ENCODE measurements at regions not wholly inside any gene's neighbourhood (a gene's known extent, or its start where the extent isn't known, plus 50 kb on each side); places are given as distances from the start of the nearest gene placed in this dataset.
A peak's percentile ranks its signal among the peaks of the same experiment; 100 is the strongest.

- DNase-seq = no peak
These were observed 625.2 kb downstream of the ZIC1 start for GRCh38 chr3:148034353-148034752.

DNA sequence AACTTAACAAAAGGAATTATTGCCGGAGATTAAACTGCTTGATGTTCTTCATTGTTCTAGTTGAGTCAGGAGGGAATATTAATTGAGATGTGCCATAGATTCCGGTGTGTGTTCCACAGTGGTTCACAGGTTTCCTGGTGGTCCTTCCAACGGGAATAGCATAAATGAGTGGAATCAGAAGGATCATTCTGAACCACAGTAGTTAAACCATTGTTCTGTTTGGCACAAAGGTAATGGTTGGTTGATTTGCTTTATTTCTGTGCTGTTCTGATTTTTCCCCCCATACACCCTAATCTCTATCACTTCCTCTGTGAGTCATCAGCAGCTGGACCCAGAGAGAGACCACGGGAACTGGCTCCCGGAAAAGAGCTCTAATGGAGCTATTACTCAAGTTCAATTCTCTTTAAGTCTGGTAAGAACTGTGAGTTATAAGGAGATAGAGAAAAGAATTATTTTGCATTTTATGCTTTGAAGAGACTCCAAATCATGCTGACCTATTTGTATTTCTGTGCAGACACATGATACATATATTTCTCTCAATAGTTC is 627.2 kb downstream of the ZIC1 start:
- no peak for DNase-seq

DNA sequence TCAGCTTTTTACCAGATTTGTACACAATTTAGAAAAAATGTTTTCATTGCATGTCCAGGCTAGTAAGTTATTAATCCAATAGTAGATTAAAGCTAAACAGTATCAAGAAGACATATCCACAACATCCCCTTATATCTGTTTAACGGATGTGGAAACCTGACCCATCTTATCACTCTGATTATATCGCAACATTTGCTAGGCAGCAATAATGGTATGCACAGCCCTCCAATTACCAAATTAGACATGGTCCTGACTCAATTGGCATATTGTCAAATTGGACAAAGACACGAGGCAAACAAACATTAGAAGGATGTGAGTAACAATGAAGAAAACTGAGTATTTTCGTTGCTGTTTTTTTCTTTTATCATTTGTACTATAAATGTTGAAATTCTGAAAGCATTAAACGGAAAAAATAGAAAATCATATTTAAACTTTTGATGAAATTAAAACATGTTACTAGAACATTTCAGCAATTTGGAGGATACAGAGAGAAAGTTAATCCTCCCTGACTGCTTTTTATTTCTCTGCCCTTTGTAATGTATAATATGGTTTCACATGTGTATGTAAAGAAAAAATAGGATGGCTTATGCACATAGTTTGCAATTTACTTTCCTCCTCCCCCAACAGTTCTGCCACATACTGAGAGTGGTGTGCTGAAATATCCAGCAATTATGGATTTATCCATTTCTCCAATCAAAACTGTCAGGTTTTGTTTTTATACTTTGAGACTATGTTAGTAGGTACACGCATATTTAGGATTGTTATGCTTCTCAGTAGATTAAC is 633.7 kb downstream of the ZIC1 start:
- no peak for DNase-seq

DNA sequence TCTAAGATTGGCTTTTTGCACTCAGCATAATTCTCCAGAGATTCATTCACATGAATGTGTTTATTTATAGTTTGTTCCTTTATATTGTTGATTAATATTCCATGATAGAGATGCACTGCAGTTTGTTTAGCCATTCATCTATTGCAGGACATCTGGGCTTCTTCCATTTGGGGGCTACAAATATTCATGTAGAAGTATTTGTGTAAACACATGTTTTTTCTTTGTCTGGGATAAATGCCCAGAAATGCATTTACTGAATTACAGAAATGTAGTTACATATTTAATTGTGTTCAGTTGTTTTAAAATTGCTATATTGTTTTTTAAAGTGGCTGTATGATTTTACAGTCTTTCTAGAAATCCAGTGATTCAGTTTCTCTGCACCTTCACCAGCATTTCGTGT is 635.0 kb downstream of the ZIC1 start:
- DNase-seq = no peak

DNA sequence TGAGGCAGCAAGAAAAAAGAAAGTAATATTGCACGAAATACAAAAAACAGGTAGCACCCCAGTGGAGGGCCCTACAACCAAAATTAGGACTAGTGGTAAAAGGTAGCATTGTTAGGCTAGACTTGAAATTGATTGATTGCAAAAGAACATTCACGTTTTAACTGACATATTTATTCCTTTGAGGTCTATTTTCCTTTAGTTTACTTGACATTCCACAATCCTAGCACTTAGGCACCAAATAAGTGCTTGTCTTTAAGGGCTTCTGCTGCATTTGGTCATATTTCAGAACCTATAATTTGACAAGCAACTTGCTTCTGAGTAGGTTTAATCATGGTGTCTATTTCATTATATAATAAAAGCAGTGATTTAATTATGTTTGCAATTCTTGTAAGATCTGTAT is 642.7 kb upstream of the AGTR1 start:
- no peak for DNase-seq

DNA sequence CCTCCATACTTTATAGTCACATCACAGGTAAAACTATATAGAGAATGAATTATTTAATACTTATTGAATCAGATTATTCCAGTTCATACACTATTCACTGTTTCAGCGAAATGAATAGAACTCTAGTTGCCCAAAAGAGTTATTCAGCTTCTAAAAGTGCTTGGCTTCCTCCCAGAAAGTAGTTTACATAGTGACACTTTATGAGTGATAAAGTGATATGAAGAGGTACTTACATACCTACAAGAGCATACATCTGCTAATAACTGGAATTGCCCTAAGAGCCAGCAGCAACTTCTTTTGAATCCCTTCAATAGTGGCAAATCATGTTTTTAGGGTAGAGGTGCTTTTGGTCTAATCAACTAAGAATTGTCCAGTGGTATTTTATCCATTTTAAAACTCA is 635.1 kb upstream of the AGTR1 start:
- no peak for DNase-seq

DNA sequence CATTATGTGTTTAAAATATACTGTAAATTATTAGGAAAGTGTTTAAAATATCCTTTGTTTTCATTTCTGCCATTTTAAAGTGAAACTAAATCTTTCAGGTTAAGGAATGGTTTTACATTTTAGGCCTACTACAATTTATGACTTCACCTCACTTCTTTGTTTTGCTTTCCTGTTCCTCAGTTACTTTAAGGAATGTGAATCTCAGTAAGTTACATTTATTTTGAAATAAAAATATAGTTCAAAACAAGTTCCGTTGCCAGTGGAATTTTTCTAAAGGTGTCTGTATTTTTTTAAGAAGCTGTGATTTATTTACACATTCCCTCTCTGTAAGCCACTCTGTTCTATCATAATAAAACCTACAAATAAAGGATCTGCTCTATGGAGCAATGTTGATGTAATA is 630.9 kb upstream of the AGTR1 start:
- no peak for DNase-seq

DNA sequence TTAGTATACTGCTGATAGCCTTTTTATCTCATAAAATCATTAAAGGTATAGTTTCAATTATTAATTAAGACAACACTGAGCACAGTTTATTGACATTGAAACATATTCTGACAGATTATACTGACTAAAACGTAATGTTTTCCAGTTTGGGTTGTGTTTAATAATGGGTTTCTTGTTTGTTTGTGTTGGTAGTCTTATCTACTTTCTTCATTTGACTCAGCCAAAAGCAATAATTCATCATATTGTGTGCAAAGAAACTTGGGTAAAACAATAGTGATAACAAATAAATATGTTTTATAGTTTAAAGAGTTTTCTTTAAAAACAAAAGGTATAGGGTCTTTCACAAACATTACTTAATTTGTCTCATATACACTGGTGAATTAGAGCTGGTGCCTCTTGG is 629.2 kb upstream of the AGTR1 start:
- DNase-seq = no peak

GRCh38 chr3:148070041-148070440 is 627.7 kb upstream of the AGTR1 start:
- no peak for DNase-seq

GRCh38 chr3:148073721-148074456 is 623.8 kb upstream of the AGTR1 start:
- DNase-seq = no peak

DNA sequence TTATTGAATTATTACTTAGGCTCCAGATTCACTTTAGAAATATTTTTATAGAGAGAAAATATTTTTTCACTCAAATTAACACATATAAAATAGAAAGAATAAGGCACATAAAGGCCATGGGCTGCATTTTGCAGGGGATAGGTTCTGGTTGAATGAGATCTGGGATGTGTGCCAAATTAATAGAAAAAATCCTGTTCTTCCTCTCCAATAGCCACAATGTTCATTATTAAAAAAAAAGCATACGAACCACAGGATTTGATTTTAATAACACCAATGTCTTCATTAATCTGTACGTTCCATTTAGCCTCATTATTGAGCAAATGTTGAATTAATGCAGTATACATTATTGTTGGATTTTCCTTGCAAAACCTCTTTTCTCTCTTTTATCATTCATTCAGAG is 622.8 kb upstream of the AGTR1 start:
- no peak for DNase-seq

DNA sequence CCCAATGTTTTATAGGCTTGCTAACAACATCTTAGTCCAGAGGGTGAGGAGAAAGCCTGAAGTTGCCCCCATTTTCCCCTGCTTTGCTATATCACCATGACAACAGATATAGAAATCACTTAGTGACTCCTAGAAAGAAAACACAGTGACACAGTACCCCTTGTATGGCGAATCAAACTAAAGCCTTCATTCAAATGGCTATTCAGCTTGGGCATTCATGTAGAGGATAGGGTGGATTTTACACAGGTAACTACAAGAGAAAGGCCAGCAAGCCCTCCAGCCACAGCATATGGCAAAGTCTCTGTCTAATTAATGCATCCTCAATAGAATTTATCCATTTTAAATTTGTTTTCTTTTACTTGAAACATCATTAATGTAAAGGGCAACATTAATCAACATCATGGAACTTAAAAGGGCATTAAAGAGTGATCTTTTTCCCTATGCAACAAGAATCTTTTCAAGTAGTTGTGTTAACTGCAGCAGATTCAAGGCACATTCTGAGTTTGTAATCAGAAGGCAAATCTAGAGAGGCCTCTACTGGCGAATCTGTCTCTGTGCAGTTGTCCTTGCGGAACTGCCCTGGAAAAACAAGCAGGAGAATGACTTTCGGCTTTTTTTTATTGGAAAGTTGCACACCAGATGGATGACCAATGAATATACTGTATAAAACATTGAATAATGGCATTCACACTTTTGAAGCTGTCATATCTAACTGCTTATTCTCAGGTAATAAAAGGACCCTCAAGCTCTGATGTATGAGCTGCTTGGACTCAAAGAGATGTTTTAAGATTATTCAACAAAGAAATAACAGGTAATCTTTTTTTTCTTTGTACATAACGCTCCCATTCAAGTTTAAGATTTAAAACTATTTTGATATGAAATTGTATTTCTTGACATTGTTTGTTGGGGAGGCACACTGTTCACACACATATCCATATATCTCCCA is 621.7 kb upstream of the AGTR1 start:
- peak in 1 of 2 experiments; percentile 30 for DNase-seq

DNA sequence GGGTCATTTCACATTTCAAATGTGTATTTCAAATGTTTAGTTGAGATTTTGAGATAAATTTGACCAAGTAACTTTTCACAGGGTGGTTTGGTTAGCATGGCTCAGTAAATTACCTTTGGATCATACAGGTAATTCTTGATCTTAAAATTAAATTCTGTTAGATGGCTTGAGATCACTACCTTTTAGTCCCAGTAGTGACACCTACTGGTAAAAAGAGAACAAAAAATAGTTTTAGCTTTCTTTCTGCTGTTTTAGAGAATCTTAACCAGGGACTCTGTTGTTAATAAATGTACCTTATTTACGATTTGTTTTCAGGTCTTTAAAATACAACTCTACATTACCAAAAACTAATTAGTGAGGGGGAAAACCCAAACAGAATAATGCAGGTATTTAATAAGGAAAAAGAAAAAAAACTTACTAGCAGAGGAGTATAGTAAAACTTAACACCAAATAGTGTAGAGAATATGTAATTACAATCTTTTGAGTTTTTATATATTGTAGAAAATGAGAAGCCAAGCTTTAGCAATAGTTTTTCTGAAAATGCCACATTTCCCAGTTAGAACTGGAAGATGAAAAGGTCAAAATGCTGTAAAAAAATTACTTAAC is 620.3 kb upstream of the AGTR1 start:
- DNase-seq = peak in 1 of 2 experiments; percentile 28

DNA sequence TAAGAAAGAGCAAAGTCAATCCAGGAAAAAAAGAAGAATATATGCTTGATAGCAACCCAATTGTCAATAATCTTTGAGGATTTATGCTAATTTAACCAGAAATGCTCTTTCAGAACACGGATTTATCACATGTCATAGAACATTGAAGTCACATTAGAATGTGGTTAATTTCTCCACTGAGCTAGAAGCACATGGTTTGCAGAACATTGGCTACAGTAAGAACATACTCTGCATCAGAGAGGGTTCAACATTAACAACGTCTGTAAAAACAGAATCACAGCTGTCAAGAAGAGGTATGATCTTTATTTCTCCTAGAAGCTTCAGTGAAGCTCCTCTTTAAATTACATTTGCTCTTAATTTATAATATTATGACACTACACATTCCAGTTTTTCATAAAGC is 619.7 kb upstream of the AGTR1 start:
- no peak for DNase-seq

- no peak for DNase-seq
These were observed 619.0 kb upstream of the AGTR1 start for GRCh38 chr3:148078658-148079057.

GRCh38 chr3:148079370-148079769 is 618.3 kb upstream of the AGTR1 start:
- no peak for DNase-seq

DNA sequence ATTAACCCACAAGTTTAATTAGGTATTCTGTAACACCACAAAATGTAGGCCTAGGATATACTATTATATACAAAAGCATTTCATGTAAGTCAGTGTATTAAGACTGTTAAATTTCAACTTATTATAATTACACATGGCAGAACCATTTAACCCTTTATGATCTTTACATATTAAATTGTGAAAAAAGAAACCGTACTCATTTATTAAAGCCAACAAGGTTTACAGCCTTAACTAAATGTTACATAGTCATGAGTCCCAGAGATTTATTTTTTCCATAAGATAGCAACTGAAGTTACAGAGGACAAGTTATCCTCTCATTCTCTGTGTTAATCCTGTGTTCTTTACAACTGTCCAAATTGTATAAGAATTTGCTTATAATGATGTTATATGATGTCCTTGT is 615.8 kb upstream of the AGTR1 start:
- DNase-seq = no peak

DNA sequence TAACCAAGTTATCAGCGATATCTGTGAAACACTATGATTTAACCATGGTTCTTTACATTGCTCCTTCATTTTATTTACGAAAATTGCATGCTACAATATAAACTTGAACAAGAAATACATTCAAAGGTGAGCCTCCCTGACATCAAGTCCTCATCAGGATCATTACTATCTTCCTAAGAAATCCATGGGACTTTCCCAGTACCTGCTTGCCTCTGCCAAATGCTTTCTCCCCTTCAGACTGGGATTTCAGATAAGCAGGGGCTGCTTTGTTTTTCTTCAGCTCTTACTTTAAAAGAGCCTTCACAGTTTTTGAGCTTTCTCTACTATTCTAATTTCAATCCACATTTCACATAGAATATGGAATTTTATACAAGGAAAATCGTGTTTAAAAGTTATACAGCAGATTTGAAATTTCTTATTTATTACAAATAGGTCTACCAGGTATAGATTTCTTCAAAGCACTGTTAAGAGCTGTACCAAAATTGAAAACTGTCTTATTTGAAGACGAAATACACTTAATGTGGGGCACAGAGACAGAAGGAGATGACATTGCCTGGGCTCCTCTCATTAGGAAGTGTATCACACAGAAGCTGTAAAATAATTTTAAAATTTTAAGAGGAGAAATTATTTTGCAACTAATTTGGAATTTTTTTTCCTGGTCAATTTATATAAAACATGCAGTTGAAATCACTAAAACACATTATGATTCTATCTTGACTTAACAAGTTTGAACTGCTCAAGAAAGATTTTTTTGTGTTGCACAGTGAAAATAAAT is 615.0 kb upstream of the AGTR1 start:
- no peak for DNase-seq

DNA sequence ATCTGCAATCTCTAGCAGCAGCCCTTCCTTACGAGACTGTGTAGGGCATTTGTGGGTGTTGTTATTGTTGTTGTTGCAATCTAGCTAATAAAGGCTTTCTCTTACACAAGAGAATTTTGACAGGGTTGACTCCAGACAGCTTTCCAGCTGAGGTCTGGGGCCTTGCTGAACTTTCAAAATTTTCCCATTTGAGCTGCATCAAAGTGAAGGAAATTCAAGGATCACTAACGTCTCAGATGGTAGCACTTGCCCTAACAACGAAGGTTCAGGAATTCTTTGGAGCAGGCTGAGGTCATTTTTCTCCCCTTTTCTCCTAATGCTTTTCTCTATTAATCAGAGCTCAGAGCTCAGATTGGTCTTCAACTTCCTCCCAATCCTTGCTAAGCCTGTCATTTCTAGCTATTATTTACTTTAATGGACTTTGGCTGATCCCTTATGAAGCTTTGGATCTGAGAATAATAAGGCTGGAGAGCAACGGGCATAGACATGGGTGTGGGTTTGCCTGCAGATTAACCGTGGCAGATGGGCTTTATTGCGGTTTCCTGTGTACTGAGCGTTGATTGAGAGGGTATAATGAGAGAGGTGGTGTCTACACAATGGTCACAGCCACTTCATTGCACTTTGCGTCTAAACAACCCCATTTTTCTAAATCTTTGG is 614.0 kb upstream of the AGTR1 start:
- DNase-seq = no peak

GRCh38 chr3:148084931-148085330 is 612.8 kb upstream of the AGTR1 start:
- no peak for DNase-seq
